Upper lobe of right lung (tissue), 1 donor: ENCODE measurements at regions not wholly inside any gene's neighbourhood (a gene's known extent, or its start where the extent isn't known, plus 50 kb on each side); places are given as distances from the start of the nearest gene placed in this dataset.

Source experiments
- ATAC-seq: fragments of 200-7000 bp; cut with Tn5 transposase; one replicate; pipeline ENCODE4 v1.9.1; 2020; ENCODE audit warnings: mild to moderate bottlenecking, moderate library complexity
- DNase-seq: peaks from one replicate; pipeline ENCODE4 v3.0.0-alpha.2; 2020
- H3K27ac ChIP-seq: fragments of 200-600 bp; one replicate; pipeline ENCODE4 v1.8.0; 2022
- H3K27me3 ChIP-seq: fragments of 200-600 bp; one replicate; pipeline ENCODE4 v1.8.0; 2022; ENCODE audit warnings: mild to moderate bottlenecking
- H3K36me3 ChIP-seq: fragments of 200-600 bp; one replicate; pipeline ENCODE4 v1.8.0; 2022
- H3K4me1 ChIP-seq: fragments of 200-600 bp; one replicate; pipeline ENCODE4 v1.8.0; 2022
- H3K4me3 ChIP-seq: fragments of 200-600 bp; one replicate; pipeline ENCODE4 v1.8.0; 2022; ENCODE audit warnings: mild to moderate bottlenecking
- H3K9me3 ChIP-seq: fragments of 200-600 bp; one replicate; pipeline ENCODE4 v1.8.0; 2022
- intact Hi-C: fragments of 100-400 bp; cut with DNase I; formaldehyde crosslinking; loops from one replicate; pipeline ENCODE4 v1.11.0; 2022
- TF ChIP-seq, protein P1 (sequence below): fragments of 200-600 bp; IDR thresholded peaks from one replicate; pipeline ENCODE4 v1.8.0; 2022; ENCODE audit warnings: antibody characterized with exemption
- donor health status: DM: no; HTN: yes; CAD: no; lungs with severe emphysema.

DNA sequence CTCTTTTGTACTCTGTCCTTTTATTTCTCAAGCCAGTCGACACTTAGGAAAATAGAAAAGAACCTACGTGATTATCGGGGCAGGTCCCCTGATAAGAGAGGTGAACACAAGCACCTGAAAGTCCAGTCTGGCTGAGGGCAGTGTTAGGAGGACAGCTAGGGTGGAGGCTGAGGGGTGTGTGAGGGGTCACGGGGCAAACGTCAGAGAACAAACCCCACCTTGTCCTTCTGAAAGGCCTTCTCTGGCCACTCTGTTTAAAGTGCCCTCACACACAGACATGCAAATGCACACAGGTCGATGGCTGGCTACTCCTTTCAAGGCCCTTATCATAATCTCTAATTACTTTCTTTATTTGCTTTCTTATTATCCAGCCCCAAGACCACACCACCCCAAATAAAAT, 108.8 kb downstream of the ESM1 start:
- TF ChIP-seq, protein P1, sequence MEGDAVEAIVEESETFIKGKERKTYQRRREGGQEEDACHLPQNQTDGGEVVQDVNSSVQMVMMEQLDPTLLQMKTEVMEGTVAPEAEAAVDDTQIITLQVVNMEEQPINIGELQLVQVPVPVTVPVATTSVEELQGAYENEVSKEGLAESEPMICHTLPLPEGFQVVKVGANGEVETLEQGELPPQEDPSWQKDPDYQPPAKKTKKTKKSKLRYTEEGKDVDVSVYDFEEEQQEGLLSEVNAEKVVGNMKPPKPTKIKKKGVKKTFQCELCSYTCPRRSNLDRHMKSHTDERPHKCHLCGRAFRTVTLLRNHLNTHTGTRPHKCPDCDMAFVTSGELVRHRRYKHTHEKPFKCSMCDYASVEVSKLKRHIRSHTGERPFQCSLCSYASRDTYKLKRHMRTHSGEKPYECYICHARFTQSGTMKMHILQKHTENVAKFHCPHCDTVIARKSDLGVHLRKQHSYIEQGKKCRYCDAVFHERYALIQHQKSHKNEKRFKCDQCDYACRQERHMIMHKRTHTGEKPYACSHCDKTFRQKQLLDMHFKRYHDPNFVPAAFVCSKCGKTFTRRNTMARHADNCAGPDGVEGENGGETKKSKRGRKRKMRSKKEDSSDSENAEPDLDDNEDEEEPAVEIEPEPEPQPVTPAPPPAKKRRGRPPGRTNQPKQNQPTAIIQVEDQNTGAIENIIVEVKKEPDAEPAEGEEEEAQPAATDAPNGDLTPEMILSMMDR, result no peak
- Histone ChIP-seq H3K27me3 (peaks cover under 1% of the 10 kb centered on the region), H3K36me3 (no peaks in the 10 kb centered on the region), H3K9me3 (no peaks in the 10 kb centered on the region), H3K4me3 (no peak overlapping the region), H3K4me1 (peaks cover 5% of the 10 kb centered on the region), H3K27ac (no peak overlapping the region)
- ATAC-seq (no peak), DNase-seq (no peak)
- intact Hi-C loops, result no loop called here

DNA sequence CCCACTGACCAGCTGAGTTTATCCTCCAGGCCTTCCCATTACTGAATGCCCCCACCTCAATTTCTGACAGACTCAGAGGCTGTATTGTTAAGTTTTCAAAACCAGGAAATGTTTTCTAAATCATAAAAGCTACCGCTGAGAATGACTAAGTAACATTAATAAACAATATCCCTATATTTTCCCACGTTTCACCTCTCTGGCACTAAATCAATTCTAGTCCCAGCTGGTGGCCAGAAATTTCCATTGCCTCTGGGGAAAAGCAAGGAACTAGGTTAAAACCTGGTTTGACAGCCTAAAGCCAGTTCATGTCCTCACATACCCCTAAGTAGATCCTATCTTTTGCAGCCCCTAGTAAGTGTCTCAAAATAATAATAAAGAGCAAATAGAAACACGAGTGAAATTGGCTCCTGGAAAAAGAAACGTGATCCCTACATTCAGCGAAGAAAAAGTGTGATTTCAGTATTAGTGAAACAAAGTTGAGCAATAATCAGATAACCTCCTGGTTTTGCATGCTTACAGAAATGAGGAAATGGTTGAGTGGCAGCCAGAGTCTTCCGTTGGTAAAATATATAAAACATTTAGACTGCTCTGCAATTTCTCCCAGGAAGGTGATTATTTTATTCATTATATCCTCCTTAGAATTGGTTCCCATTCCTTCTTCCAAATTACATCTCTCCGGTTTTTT, 110.9 kb downstream of the ESM1 start:
- ATAC-seq, result no peak
- no peaks in the 10 kb centered on the region for H3K27me3 ChIP-seq
- TF ChIP-seq, protein P1, result no peak
- no peaks in the 10 kb centered on the region for H3K9me3 ChIP-seq
- H3K4me3 ChIP-seq, result no peak overlapping the region
- H3K36me3 ChIP-seq, result no peaks in the 10 kb centered on the region
- H3K27ac ChIP-seq, result no peak overlapping the region
- H3K4me1 ChIP-seq, result peaks cover 5% of the 10 kb centered on the region
- no peak for DNase-seq
- intact Hi-C loops, result no loop called here

DNA sequence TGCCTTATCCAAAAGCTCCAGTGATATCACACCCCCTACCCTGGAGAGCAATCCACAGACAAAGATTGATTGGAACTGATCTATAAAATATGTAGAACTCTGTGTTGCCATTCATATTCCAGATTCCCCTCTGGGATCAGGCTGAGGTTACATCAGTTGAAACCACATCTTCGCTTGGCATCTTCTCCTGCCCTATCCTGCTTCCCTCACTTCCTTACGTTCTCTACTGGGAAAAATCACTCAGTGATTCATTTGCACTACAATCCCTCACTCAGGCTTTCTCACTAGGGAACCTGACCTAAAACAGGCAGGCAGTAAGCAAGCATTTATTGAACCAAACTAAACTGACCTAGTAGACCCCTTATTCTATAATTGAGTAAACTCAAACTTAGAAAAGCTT, 111.7 kb downstream of the ESM1 start:
- no peaks in the 10 kb centered on the region for H3K27me3 ChIP-seq
- H3K4me1 ChIP-seq, result peaks cover 5% of the 10 kb centered on the region
- no peak overlapping the region for H3K4me3 ChIP-seq
- DNase-seq, result no peak
- H3K36me3 ChIP-seq, result no peaks in the 10 kb centered on the region
- no peak overlapping the region for H3K27ac ChIP-seq
- TF ChIP-seq, protein P1, result no peak
- no peak for ATAC-seq
- intact Hi-C loops, result no loop called here
- H3K9me3 ChIP-seq, result no peaks in the 10 kb centered on the region

DNA sequence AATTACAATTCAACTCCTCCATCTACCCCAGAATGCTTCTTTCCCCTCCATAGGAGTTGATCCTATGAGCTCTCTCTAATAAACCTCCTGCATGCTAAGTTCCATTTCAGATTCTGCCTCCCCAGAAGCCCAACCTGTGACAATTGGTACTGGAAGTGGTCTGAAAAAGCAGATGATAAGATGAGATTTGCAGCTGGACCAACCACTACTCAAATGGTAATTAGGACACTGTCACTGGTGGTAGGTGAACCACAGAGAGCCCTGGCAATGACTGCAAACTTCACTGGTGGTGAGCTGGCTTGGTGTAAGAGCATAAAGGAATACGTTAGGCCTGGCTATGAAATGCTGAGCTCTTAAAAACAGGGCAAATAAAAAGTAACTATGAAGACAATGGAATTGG, 112.6 kb downstream of the ESM1 start:
- no peak overlapping the region for H3K4me3 ChIP-seq
- DNase-seq, result no peak
- TF ChIP-seq, protein P1, result no peak
- H3K9me3 ChIP-seq, result no peaks in the 10 kb centered on the region
- no peak for ATAC-seq
- peaks cover 5% of the 10 kb centered on the region for H3K4me1 ChIP-seq
- H3K27ac ChIP-seq, result no peak overlapping the region
- no peaks in the 10 kb centered on the region for H3K27me3 ChIP-seq
- intact Hi-C loops, result no loop called here
- H3K36me3 ChIP-seq, result no peaks in the 10 kb centered on the region

DNA sequence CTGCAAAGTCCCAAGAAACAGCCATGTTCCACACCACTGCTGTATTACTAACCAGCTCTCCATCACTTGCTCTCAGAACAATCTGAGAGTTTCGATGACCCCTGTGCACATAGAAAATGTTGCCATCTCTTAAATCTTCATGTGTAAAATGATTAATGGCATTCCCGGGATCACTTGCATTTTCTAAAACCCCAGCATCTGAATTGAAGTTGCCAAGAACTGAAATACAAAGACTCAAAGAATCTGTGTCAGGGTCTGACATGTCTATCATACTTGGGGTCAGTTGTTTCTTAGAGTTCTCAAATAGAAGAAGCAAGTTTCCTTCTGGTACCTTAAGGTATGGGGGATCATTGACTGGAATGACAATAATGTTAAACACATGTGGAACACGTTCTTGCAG, 115.1 kb downstream of the ESM1 start:
- TF ChIP-seq, protein P1, result no peak
- Histone ChIP-seq H3K9me3 (no peaks in the 10 kb centered on the region), H3K4me3 (no peak overlapping the region), H3K4me1 (peaks cover 9% of the 10 kb centered on the region), H3K27ac (no peak overlapping the region), H3K36me3 (no peaks in the 10 kb centered on the region), H3K27me3 (no peaks in the 10 kb centered on the region)
- ATAC-seq, result no peak
- intact Hi-C loops, result no loop called here
- DNase-seq, result no peak

DNA sequence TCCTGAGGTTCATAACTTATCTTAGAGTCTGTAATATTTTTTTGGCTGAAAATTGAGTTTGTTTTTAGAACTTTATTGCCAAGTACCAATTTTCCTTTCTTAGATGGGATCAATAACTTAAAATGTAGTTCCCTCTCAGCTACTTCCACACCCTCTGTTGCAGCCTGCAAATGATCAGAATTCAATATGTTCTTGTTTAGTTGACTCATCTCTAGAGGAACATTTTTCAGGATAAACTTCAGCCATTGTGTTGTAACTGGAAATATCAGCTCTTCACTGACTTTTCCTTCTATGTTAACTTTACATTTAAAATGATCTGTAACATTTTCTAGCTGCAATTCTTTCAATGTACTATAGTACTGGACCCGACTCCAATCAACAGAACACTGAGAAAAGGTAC, 115.7 kb downstream of the ESM1 start:
- ATAC-seq (no peak), DNase-seq (no peak)
- no peak overlapping the region for H3K4me3 ChIP-seq
- intact Hi-C loops, result no loop called here
- H3K36me3 ChIP-seq, result no peaks in the 10 kb centered on the region
- H3K4me1 ChIP-seq, result peaks cover 8% of the 10 kb centered on the region
- TF ChIP-seq, protein P1, result no peak
- no peaks in the 10 kb centered on the region for H3K27me3 ChIP-seq
- no peaks in the 10 kb centered on the region for H3K9me3 ChIP-seq
- H3K27ac ChIP-seq, result no peak overlapping the region
